ENCODE measurements at regions not wholly inside any gene's neighbourhood (a gene's known extent, or its start where the extent isn't known, plus 50 kb on each side); places are given as distances from the start of the nearest gene placed in this dataset.
"Not testable (repeated sequence)": the region's sequence is repeated elsewhere in the genome, so short reads cannot be mapped to it uniquely, and the experiment has no call there.

DNA sequence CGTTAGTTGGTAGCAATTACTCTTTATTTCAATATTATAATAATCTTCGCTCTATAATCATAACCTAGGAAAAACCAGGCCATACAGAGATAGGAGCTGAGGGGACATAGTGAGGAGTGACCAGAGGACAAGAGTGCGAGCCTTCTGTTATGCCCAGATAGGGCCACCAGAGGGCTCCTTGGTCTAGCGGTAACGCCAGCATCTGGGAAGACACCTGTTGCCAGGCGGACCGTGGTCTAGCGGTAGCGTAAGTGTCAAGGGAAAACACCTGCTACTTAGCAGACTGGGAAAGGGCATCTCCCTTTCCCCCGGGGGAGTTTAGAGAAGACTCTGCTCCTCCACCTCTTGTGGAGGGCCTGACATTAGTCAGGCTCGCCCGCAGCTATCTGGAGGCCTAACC lies 1395.1 kb downstream of the ADGRL3 start:
- H2AFZ ChIP-seq (ENCODE audit: low read length); H3K9ac ChIP-seq (ENCODE audit: insufficient read depth, low read depth, low read length); POLR2A ChIA-PET; BruUV-seq (replicated peaks); H3K27me3 ChIP-seq (ENCODE audit: control insufficient read depth in 1 of 2, insufficient read depth in 2 of 2, low read length in 2 of 2); H4K20me1 ChIP-seq (ENCODE audit: insufficient read depth, low read length); H3K4me2 ChIP-seq (ENCODE audit: low read depth, low read length); H3K27ac ChIP-seq (ENCODE audit: extremely low read length, insufficient read depth, low read length); FAIRE-seq; ATAC-seq; H3K36me3 ChIP-seq (replicated peaks in 1 of 2; ENCODE audit: control insufficient read depth in 1 of 2, insufficient read depth in 2 of 2, low read length in 2 of 2); H3K4me1 ChIP-seq (ENCODE audit: insufficient read depth, low read length); H3K9me3 ChIP-seq (ENCODE audit: low read length); H3K4me3 ChIP-seq (replicated peaks in 1 of 3; ENCODE audit: insufficient read depth in 1 of 3, low read depth in 2 of 3, low read length in 3 of 3); H3K79me2 ChIP-seq (ENCODE audit: insufficient read depth, low read length): not testable (repeated sequence)
- WGBS (ENCODE audit: low lambda C conversion rate): 17% methylated on average over 10 of the region's 12 CpGs
- CTCF ChIA-PET (ENCODE audit: low intra/inter-chr PET ratio, low total read pairs): interaction anchor here (0.7 to 1.8 kb wide), 2 partner anchors 50 to 114 kb away, joined by 4 to 8 read pairs; no protein-coding TSS in a partner anchor
- intact Hi-C loops (cut with micrococcal nuclease; ENCODE audit: unreplicated experiment) (loop anchor here (1.0 kb wide), 2 partner anchors 50 to 114 kb away; no protein-coding TSS in a partner anchor), in situ Hi-C loops (cut with HindIII; ENCODE audit: extremely low pct_ligation_motif_present, low pct_unique_long_range_greater_than_20kb) (loop anchor here (10.0 kb wide), 1 partner anchor 110 kb away; no protein-coding TSS in a partner anchor)
- TF ChIP-seq, protein P1, sequence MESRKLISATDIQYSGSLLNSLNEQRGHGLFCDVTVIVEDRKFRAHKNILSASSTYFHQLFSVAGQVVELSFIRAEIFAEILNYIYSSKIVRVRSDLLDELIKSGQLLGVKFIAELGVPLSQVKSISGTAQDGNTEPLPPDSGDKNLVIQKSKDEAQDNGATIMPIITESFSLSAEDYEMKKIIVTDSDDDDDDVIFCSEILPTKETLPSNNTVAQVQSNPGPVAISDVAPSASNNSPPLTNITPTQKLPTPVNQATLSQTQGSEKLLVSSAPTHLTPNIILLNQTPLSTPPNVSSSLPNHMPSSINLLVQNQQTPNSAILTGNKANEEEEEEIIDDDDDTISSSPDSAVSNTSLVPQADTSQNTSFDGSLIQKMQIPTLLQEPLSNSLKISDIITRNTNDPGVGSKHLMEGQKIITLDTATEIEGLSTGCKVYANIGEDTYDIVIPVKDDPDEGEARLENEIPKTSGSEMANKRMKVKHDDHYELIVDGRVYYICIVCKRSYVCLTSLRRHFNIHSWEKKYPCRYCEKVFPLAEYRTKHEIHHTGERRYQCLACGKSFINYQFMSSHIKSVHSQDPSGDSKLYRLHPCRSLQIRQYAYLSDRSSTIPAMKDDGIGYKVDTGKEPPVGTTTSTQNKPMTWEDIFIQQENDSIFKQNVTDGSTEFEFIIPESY (CRISPR knock-in tag; IDR thresholded peaks at IDR 0.05): peak; percentile 94
- TF ChIP-seq STAG1 (CRISPR knock-in tag; IDR thresholded peaks at IDR 0.05) (peak; percentile 63), KDM2A (CRISPR knock-in tag; IDR thresholded peaks at IDR 0.05; ENCODE audit: borderline replicate concordance, low read depth) (peak; percentile 33; the same call in 1 of the 2 replicates), SMC3 (IDR thresholded peaks at IDR 0.05; ENCODE audit: low read length) (peak; percentile 33; the same call in 1 of the 2 replicates)
- TF ChIP-seq, protein P2, sequence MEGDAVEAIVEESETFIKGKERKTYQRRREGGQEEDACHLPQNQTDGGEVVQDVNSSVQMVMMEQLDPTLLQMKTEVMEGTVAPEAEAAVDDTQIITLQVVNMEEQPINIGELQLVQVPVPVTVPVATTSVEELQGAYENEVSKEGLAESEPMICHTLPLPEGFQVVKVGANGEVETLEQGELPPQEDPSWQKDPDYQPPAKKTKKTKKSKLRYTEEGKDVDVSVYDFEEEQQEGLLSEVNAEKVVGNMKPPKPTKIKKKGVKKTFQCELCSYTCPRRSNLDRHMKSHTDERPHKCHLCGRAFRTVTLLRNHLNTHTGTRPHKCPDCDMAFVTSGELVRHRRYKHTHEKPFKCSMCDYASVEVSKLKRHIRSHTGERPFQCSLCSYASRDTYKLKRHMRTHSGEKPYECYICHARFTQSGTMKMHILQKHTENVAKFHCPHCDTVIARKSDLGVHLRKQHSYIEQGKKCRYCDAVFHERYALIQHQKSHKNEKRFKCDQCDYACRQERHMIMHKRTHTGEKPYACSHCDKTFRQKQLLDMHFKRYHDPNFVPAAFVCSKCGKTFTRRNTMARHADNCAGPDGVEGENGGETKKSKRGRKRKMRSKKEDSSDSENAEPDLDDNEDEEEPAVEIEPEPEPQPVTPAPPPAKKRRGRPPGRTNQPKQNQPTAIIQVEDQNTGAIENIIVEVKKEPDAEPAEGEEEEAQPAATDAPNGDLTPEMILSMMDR (CRISPR knock-in tag; IDR thresholded peaks at IDR 0.05): peak; percentile 76
- peak; percentile 1 for DNase-seq (ENCODE audit: low spot score)

Data from HepG2 (cell line).